Ureter (tissue), 1 donor: ENCODE measurements at regions not wholly inside any gene's neighbourhood (a gene's known extent, or its start where the extent isn't known, plus 50 kb on each side); places are given as distances from the start of the nearest gene placed in this dataset.
"Not testable (repeated sequence)": the region's sequence is repeated elsewhere in the genome, so short reads cannot be mapped to it uniquely, and the experiment has no call there.

Source experiments
- DNase-seq: peaks from one replicate; pipeline ENCODE4 v3.0.0-alpha.2; 2020; ENCODE audit warnings: low spot score
- donor health status: DM: yes; HTN: yes; CAD: no.

DNA sequence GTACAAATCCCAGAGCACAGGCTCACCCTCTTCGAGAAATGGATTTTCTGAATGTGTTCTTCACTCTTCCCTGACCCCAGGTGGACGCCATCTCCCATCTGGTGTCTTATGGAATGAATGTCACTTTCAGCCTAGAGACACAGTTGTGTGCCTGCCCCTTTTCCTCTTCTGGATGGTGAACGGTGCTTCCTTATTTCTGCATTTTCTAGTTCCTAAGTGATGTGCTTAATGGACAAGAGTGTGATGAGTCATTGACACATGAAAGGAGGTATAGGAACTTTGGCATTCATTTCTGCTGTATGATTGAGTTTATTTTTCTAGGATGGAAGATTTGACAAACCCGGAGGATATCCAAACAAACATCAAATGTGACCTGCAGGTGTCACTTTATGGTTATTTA, 114.9 kb upstream of the PTPN20 start:
- DNase-seq = not testable (repeated sequence)

GRCh38 chr10:46802010-46802409, 109.2 kb upstream of the PTPN20 start:
- DNase-seq = not testable (repeated sequence)

GRCh38 chr10:46803082-46803481, 108.1 kb upstream of the PTPN20 start:
- DNase-seq = not testable (repeated sequence)

GRCh38 chr10:46810222-46810621, 101.0 kb upstream of the PTPN20 start:
- not testable (repeated sequence) for DNase-seq

- DNase-seq = not testable (repeated sequence)
These were observed 95.1 kb upstream of the PTPN20 start for GRCh38 chr10:46816126-46816525.

- not testable (repeated sequence) for DNase-seq
These were observed 70.7 kb upstream of the PTPN20 start for GRCh38 chr10:46840393-46841050.

DNA sequence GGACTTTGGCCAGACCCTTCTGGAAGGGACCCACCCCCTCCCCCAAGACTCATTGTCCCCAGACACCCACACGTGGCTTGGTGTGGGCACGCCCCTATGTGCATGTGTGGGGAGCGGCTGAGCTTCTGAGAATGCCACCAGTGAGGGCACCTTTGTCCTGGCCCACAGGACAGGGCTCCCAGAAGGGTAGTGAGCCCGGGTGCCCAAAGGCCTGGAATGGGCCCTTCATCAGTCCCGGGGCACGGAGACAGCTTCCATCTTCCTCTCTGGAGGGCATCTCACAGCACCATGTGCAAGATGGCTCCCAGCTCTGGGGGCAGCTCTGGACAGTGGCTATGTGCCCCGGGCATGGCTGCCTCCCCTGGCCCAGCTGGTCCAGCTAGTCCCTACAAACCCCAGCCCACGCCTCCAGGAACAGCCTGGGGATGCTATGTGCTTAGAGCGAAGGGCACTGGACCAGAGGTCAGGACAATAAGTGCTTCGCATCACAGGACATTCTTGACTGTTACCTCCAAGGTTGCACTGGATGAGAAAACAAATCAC, 70.1 kb upstream of the PTPN20 start:
- DNase-seq = not testable (repeated sequence)

DNA sequence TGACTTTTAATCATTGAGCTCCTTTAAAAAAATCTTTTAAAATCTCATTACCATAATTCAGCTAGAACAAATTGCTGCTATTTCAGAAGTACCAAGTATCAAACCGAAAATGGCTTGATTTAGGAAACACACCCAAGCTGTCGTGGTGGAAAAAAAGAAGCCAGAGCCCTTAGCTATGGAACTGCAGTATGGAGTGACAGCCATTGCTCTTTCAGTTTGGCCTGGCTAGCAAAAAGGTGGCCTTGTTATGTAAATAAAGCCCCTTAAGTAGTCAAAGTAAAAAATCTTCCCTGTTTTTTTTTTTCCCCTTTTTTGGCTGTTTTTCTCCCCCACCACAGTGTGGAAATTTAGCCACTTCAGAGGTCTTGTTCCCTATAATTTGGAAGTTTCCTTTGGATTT, 66.0 kb upstream of the PTPN20 start:
- not testable (repeated sequence) for DNase-seq

DNA sequence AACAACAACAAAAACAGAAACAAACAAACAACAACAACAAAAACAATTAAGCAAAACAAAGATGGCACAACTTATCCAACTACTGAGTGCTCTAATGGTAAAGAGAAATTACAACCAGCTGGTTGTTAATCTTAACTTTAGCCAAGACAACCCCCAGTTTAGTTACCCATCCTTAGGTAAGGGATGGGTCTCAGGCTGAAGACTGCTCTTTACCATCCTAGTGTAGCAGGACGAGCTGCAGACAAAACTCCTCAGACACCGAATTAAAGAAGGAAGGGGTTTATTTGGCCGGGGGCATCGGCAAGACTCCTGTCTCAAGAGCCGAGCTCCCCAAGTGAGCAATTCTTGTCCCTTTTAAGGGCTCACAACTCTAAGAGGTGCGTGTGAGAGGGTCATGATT, 65.6 kb upstream of the PTPN20 start:
- DNase-seq = not testable (repeated sequence)

DNA sequence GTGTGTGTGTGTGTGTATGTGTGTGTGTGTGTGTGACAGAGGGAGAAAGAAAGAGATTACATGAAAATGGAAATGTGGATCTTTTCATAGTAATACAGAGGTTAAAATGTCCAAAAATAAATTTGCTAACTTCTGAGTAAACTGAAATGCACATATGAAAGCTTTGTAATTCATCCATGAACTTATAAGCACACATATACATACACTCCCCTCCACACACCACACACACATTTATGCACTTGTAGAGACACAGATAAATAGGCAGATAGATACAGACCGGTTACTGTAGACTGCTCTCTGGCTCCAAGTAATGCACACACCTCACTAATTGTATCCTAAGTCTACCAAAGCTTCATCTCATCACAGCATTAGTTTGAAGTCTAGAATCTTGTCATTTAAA, 50.5 kb upstream of the PTPN20 start:
- not testable (repeated sequence) for DNase-seq
